ENCODE measurements at regions not wholly inside any gene's neighbourhood (a gene's known extent, or its start where the extent isn't known, plus 50 kb on each side); places are given as distances from the start of the nearest gene placed in this dataset.
"Not testable (repeated sequence)": the region's sequence is repeated elsewhere in the genome, so short reads cannot be mapped to it uniquely, and the experiment has no call there.

DNA sequence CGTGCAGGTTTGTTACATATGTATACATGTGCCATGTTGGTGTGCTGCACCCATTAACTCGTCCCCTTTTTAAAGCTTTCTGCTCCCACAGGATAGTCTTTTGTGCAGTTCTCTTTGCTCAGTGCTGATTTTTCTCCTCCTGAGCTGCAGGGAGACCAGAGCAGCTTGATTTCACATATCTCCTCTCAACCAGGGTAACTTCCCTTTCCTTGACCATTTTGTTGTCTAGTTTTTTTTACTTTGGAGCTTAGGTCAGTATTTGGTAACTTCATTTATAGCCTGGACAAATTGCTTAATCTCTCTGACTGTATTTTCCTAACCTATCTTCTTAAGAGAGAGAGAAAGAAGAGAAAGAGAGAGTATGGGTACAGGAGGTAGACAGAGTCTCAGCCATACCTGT lies 137.1 kb upstream of the ZNF366 start:
- FAIRE-seq (no peak), DNase-seq (no peak)
- H3K4me3 ChIP-seq (ENCODE audit: low read depth in 1 of 3, low read length in 3 of 3), result no peak overlapping the region
- no peaks in the 10 kb centered on the region for H3K27me3 ChIP-seq (ENCODE audit: control insufficient read depth in 3 of 3, insufficient read depth in 3 of 3, low read length in 3 of 3)
- 74 to 92% (median 88%) methylated on average over 2 of the region's 2 CpGs for WGBS, 3 donors
- H3K4me1 ChIP-seq (ENCODE audit: control insufficient read depth in 3 of 3, insufficient read depth in 2 of 3, low read depth in 1 of 3, low read length in 2 of 3), result no peaks in the 10 kb centered on the region
- no peaks in the 10 kb centered on the region for H3K9me3 ChIP-seq (ENCODE audit: control insufficient read depth in 2 of 2, insufficient read depth in 1 of 2, low read depth in 1 of 2, low read length in 1 of 2)
- no peak overlapping the region for H3K27ac ChIP-seq (ENCODE audit: low read depth in 1 of 3, low read length in 2 of 3)
- no peaks in the 10 kb centered on the region for H3K36me3 ChIP-seq (ENCODE audit: control insufficient read depth in 3 of 3, insufficient read depth in 2 of 3, low read depth in 1 of 3, low read length in 3 of 3)

DNA sequence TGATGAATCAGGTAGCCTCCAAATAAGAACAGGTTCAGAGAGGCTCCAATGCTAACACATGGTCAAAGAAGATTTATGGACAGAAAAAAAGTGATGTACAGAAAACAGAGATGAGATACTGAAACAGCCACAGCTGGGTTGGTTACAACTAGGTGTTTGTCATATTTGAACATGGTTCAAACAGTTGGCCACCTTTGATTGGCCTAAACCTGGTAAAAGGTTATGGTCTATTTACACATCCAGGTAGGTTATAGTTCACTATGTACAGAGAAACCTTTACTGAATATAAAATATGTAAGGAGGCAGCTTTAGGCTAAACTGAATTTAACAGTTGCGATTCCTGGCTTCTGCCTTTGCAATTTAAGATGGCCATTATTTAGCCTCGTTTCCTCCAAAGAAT lies 134.0 kb upstream of the ZNF366 start:
- Histone ChIP-seq H3K27me3 (ENCODE audit: control insufficient read depth in 3 of 3, insufficient read depth in 3 of 3, low read length in 3 of 3) (no peaks in the 10 kb centered on the region), H3K4me1 (ENCODE audit: control insufficient read depth in 3 of 3, insufficient read depth in 2 of 3, low read depth in 1 of 3, low read length in 2 of 3) (no peaks in the 10 kb centered on the region), H3K4me3 (ENCODE audit: low read depth in 1 of 3, low read length in 3 of 3) (no peak overlapping the region), H3K27ac (ENCODE audit: low read depth in 1 of 3, low read length in 2 of 3) (no peak overlapping the region), H3K36me3 (ENCODE audit: control insufficient read depth in 3 of 3, insufficient read depth in 2 of 3, low read depth in 1 of 3, low read length in 3 of 3) (no peaks in the 10 kb centered on the region), H3K9me3 (ENCODE audit: control insufficient read depth in 2 of 2, insufficient read depth in 1 of 2, low read depth in 1 of 2, low read length in 1 of 2) (no peaks in the 10 kb centered on the region)
- DNase-seq (no peak), FAIRE-seq (no peak)
- WGBS, 3 donors, result 91 to 95% (median 92%) methylated on average over 2 of the region's 2 CpGs

DNA sequence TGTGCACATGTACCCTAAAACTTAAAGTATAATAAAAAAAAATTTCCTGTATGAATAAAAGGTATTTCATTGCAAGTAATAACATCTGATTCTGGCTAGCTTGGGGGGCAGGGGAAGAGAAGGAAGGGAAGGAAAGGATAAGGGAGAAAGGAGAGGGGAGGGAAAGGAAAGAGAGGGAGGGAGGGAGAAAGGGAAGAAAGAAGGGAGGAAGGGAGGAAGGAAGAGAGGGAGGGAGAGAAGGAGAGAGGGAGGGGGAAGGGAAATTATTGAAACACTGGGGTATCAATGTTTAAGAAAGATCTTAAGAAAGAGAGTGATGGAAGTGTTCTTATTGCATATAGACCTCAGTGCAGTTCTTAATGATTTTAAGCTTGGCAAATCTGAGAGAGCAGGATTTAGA lies 129.8 kb upstream of the ZNF366 start:
- no peaks in the 10 kb centered on the region for H3K4me1 ChIP-seq (ENCODE audit: control insufficient read depth in 3 of 3, insufficient read depth in 2 of 3, low read depth in 1 of 3, low read length in 2 of 3)
- no peak overlapping the region for H3K27ac ChIP-seq (ENCODE audit: low read depth in 1 of 3, low read length in 2 of 3)
- no peak overlapping the region for H3K4me3 ChIP-seq (ENCODE audit: low read depth in 1 of 3, low read length in 3 of 3)
- H3K9me3 ChIP-seq (ENCODE audit: control insufficient read depth in 2 of 2, insufficient read depth in 1 of 2, low read depth in 1 of 2, low read length in 1 of 2), result no peaks in the 10 kb centered on the region
- H3K36me3 ChIP-seq (ENCODE audit: control insufficient read depth in 3 of 3, insufficient read depth in 2 of 3, low read depth in 1 of 3, low read length in 3 of 3), result no peaks in the 10 kb centered on the region
- DNase-seq (no peak), FAIRE-seq (no peak)
- H3K27me3 ChIP-seq (ENCODE audit: control insufficient read depth in 3 of 3, insufficient read depth in 3 of 3, low read length in 3 of 3), result no peaks in the 10 kb centered on the region

DNA sequence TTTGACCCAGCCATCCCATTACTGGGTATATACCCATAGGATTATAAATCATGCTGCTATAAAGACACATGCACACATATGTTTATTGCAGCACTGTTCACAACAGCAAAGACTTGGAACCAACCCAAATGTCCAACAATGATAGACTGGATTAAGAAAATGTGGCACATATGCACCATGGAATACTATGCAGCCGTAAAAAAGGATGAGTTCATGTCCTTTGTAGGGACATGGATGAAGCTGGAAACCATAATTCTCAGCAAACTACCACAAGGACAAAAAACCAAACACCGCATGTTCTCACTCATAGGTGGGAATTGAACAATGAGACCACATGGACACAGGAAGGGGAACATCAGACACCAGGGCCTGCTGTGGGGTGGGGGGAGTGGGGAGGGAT lies 129.4 kb upstream of the ZNF366 start:
- not testable (repeated sequence) for H3K27ac ChIP-seq (ENCODE audit: low read depth in 1 of 3, low read length in 2 of 3); H3K27me3 ChIP-seq (ENCODE audit: control insufficient read depth in 3 of 3, insufficient read depth in 3 of 3, low read length in 3 of 3); FAIRE-seq; H3K4me1 ChIP-seq (ENCODE audit: control insufficient read depth in 3 of 3, insufficient read depth in 2 of 3, low read depth in 1 of 3, low read length in 2 of 3); H3K9me3 ChIP-seq (ENCODE audit: control insufficient read depth in 2 of 2, insufficient read depth in 1 of 2, low read depth in 1 of 2, low read length in 1 of 2); H3K36me3 ChIP-seq (ENCODE audit: control insufficient read depth in 3 of 3, insufficient read depth in 2 of 3, low read depth in 1 of 3, low read length in 3 of 3); H3K4me3 ChIP-seq (ENCODE audit: low read depth in 1 of 3, low read length in 3 of 3); DNase-seq
- WGBS, 3 donors, result 85 to 94% (median 89%) methylated on average over 2 of the region's 2 CpGs

DNA sequence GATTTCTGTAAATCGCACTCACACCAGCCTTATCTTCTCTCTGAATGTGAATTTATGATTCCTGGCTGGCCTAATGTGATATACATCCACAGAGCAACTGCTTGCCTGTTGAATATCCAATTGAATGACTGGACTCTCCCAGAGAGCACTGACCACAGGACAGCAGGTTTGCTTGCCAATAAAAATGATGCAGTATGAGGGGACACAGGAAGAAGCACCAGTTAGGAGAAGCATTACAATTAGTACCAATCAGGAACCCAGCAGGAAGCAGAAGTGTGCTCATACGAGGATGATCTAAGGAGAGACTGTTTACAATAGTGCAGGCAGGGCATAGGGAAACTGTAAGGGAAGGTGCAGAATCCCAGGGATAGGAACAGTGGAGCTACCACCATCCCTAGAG lies 127.2 kb upstream of the ZNF366 start:
- Histone ChIP-seq H3K4me3 (ENCODE audit: low read depth in 1 of 3, low read length in 3 of 3) (no peak overlapping the region), H3K36me3 (ENCODE audit: control insufficient read depth in 3 of 3, insufficient read depth in 2 of 3, low read depth in 1 of 3, low read length in 3 of 3) (no peaks in the 10 kb centered on the region), H3K4me1 (ENCODE audit: control insufficient read depth in 3 of 3, insufficient read depth in 2 of 3, low read depth in 1 of 3, low read length in 2 of 3) (peaks cover 0 to 5% (median 0%) of the 10 kb centered on the region in 3 donors), H3K9me3 (ENCODE audit: control insufficient read depth in 2 of 2, insufficient read depth in 1 of 2, low read depth in 1 of 2, low read length in 1 of 2) (no peaks in the 10 kb centered on the region), H3K27ac (ENCODE audit: low read depth in 1 of 3, low read length in 2 of 3) (no peak overlapping the region), H3K27me3 (ENCODE audit: control insufficient read depth in 3 of 3, insufficient read depth in 3 of 3, low read length in 3 of 3) (no peaks in the 10 kb centered on the region)
- no peak for FAIRE-seq
- DNase-seq, result no peak
- WGBS, 3 donors, result 55 to 68% (median 66%) methylated on average over 2 of the region's 2 CpGs

DNA sequence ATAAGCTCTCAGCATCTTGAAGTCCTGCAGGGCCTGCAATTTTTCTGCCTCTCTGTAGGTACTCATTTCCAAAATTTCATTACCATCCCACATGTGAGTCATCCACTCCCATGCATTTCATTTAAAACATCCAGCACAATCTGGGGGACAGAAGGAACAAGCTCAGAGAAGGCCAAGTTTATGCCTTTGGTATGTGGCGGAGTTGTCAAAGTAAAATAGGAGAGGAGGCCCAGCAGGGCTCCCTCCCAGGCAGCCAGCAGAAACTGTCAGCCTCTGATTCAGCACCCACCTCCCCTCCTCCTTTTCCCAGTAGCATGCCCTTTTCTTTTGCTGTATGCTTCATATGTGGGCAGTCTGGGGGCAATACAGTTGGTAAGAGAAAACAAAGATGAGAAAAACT lies 126.4 kb upstream of the ZNF366 start:
- H3K4me3 ChIP-seq (ENCODE audit: low read depth in 1 of 3, low read length in 3 of 3), result no peak overlapping the region
- WGBS, 3 donors, result 71 to 95% (median 91%) methylated on average over 1 of the region's 1 CpG
- FAIRE-seq (no peak), DNase-seq (no peak)
- no peak overlapping the region for H3K27ac ChIP-seq (ENCODE audit: low read depth in 1 of 3, low read length in 2 of 3)
- H3K27me3 ChIP-seq (ENCODE audit: control insufficient read depth in 3 of 3, insufficient read depth in 3 of 3, low read length in 3 of 3), result no peaks in the 10 kb centered on the region
- H3K9me3 ChIP-seq (ENCODE audit: control insufficient read depth in 2 of 2, insufficient read depth in 1 of 2, low read depth in 1 of 2, low read length in 1 of 2), result no peaks in the 10 kb centered on the region
- H3K36me3 ChIP-seq (ENCODE audit: control insufficient read depth in 3 of 3, insufficient read depth in 2 of 3, low read depth in 1 of 3, low read length in 3 of 3), result no peaks in the 10 kb centered on the region
- H3K4me1 ChIP-seq (ENCODE audit: control insufficient read depth in 3 of 3, insufficient read depth in 2 of 3, low read depth in 1 of 3, low read length in 2 of 3), result peaks cover 0 to 11% (median 0%) of the 10 kb centered on the region in 3 donors

DNA sequence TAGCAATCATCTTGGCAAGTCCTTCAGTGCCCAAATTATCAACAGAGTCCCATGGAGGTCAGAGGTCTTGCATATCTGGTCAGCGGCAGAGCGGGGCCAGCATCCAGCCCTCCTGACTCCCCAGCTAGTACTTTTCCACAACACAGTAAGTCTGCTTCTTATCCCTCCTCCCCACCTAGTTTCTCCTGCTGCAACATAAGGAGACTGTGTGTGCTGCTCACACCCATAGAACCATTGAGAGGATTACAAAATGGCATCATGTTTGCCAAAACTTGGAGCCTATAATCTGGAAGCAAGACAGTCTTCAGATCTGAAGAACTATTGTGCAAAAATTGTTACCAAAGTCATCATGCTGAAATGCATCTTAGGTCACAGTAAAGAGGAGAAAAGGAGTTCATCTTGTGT lies 125.8 kb upstream of the ZNF366 start:
- Histone ChIP-seq H3K27ac (ENCODE audit: low read depth in 1 of 3, low read length in 2 of 3) (no peak overlapping the region), H3K4me1 (ENCODE audit: control insufficient read depth in 3 of 3, insufficient read depth in 2 of 3, low read depth in 1 of 3, low read length in 2 of 3) (peaks cover 0 to 14% (median 0%) of the 10 kb centered on the region in 3 donors), H3K36me3 (ENCODE audit: control insufficient read depth in 3 of 3, insufficient read depth in 2 of 3, low read depth in 1 of 3, low read length in 3 of 3) (no peaks in the 10 kb centered on the region), H3K9me3 (ENCODE audit: control insufficient read depth in 2 of 2, insufficient read depth in 1 of 2, low read depth in 1 of 2, low read length in 1 of 2) (no peaks in the 10 kb centered on the region), H3K4me3 (ENCODE audit: low read depth in 1 of 3, low read length in 3 of 3) (no peak overlapping the region), H3K27me3 (ENCODE audit: control insufficient read depth in 3 of 3, insufficient read depth in 3 of 3, low read length in 3 of 3) (no peaks in the 10 kb centered on the region)
- DNase-seq, result no peak
- FAIRE-seq, result no peak
- 70 to 95% (median 89%) methylated on average over 2 of the region's 2 CpGs for WGBS, 3 donors

DNA sequence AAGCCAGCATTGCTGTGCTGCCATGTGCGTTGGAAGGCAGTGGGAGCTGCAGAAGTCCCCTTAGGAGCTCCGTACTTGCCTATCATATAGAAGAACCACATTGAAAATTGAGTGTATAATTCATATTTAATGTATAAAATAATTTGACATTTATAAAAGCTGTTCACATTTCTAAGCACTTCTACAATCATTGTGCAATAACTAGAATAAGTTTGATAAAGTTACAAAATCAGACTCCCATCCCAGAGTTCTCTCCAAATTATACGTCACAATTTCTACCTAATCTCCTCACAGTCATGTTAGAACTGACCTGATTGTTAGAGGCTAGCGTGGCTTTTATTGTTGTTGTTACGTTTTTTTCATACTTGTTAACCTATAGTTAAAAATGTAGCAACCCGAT lies 123.5 kb upstream of the ZNF366 start:
- Histone ChIP-seq H3K4me1 (ENCODE audit: control insufficient read depth in 3 of 3, insufficient read depth in 2 of 3, low read depth in 1 of 3, low read length in 2 of 3) (peaks cover 0 to 14% (median 0%) of the 10 kb centered on the region in 3 donors), H3K27ac (ENCODE audit: low read depth in 1 of 3, low read length in 2 of 3) (no peak overlapping the region), H3K9me3 (ENCODE audit: control insufficient read depth in 2 of 2, insufficient read depth in 1 of 2, low read depth in 1 of 2, low read length in 1 of 2) (no peaks in the 10 kb centered on the region), H3K27me3 (ENCODE audit: control insufficient read depth in 3 of 3, insufficient read depth in 3 of 3, low read length in 3 of 3) (no peaks in the 10 kb centered on the region), H3K4me3 (ENCODE audit: low read depth in 1 of 3, low read length in 3 of 3) (no peak overlapping the region), H3K36me3 (ENCODE audit: control insufficient read depth in 3 of 3, insufficient read depth in 2 of 3, low read depth in 1 of 3, low read length in 3 of 3) (no peaks in the 10 kb centered on the region)
- FAIRE-seq, result no peak
- DNase-seq, result no peak
- 90 to 93% (median 92%) methylated on average over 6 of the region's 6 CpGs for WGBS, 3 donors

DNA sequence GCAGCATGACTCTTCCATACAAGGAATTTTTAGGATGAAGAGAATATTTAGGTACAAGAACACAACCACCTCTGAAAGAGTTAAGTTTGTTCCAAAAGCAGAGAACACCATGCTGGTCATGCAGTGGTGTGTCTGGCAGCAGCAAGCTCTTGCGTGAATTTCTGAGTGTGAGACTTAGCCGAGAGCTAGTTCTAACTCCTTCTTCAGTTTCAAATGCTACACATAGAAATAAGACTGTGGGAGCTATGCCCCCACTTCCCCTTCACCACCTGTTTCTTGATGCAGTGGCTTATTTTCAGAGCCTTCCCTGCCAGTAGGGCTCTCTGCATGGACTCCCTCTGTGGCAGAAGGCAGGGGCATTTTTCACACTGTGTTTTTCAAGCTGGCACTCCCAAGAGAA lies 122.9 kb upstream of the ZNF366 start:
- no peak for DNase-seq
- no peak overlapping the region for H3K4me3 ChIP-seq (ENCODE audit: low read depth in 1 of 3, low read length in 3 of 3)
- FAIRE-seq, result no peak
- H3K4me1 ChIP-seq (ENCODE audit: control insufficient read depth in 3 of 3, insufficient read depth in 2 of 3, low read depth in 1 of 3, low read length in 2 of 3), result peaks cover 0 to 14% (median 0%) of the 10 kb centered on the region in 3 donors
- no peaks in the 10 kb centered on the region for H3K36me3 ChIP-seq (ENCODE audit: control insufficient read depth in 3 of 3, insufficient read depth in 2 of 3, low read depth in 1 of 3, low read length in 3 of 3)
- H3K27me3 ChIP-seq (ENCODE audit: control insufficient read depth in 3 of 3, insufficient read depth in 3 of 3, low read length in 3 of 3), result no peaks in the 10 kb centered on the region
- no peaks in the 10 kb centered on the region for H3K9me3 ChIP-seq (ENCODE audit: control insufficient read depth in 2 of 2, insufficient read depth in 1 of 2, low read depth in 1 of 2, low read length in 1 of 2)
- 88 to 94% (median 92%) methylated on average over 2 of the region's 2 CpGs for WGBS, 3 donors
- no peak overlapping the region for H3K27ac ChIP-seq (ENCODE audit: low read depth in 1 of 3, low read length in 2 of 3)
